GM19467 (cell line): ENCODE measurements at regions not wholly inside any gene's neighbourhood (a gene's known extent, or its start where the extent isn't known, plus 50 kb on each side); places are given as distances from the start of the nearest gene placed in this dataset.

Experiments
- ATAC-seq: cut with Tn5 transposase; IDR thresholded peaks from one replicate; pipeline ENCODE4 v1.9.1; 2021; ENCODE audit warnings: mild to moderate bottlenecking, moderate library complexity; ENCODE audit not compliant: unreplicated experiment

DNA sequence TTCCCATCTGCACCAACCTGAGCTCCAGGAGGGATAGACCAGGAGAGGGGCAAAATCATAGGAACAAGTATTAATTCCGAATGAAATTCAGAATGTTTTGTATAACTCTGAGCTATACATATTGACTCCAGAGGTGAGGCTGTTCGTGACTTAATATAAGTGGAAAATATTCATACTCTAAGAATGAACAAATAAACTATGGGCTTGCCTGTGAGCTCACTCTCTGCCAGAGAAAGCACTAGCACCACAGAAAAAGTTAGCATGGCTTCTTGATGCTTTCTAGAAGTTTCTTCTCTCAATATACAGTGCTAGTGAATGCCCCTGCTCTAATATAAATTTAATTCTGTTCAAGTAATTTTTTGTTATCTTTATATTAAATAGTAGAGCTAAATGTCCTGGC, 1536.4 kb upstream of the FLRT2 start:
- ATAC-seq, result no peak

DNA sequence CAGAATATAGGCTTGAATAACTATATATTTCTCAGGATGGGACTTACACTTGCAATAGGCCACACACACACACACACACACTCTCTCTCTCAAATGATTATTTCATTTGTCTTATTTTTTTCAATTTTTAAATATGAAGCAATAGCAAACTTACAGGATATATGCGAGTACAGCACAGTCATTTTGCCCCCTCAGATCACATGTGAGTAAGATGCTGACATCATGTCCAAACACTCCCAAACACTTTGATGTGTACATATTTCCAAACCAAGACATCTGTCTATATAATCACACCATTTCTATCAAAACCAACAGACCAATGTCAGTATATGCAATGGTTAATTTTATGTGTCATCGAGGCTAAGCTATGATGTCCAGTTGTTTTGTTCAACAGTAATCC, 1535.9 kb upstream of the FLRT2 start:
- no peak for ATAC-seq

DNA sequence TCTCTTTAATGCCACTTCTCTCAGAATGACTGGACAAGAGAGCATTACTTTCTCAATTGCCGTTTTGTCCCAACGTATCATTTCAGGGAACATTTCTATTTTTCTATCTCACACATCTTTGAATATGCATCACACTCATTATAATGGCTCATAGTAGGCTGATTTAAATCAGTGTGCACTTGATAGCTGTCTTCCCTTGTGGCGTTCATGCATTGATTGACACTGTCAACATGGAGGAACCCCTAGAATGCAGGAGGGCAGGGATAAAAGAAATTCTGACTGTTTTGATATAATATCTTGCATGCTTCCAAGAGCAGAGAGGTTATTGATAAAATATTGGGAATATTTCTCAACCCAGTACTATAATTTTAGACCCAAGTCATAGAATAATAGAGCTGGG, 1528.9 kb upstream of the FLRT2 start:
- ATAC-seq, result no peak

DNA sequence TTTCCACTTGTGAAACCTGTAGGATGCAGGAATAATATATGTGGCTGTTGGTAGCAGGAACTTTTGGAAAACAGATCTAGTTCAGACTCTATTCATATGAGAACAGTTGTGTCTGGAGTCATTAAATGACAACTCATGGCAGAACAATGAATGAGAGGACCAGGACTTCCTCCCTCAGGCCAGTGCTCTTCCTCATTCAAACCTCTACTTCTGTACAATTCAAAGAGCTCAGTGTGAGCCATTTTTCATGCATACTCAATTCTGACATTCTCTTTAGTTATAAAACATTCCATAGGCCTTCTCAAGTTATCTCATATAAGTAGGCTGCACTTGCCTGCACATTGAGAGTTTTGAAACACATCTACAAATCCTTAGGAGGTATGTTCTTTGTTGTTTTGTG, 1526.6 kb upstream of the FLRT2 start:
- no peak for ATAC-seq

DNA sequence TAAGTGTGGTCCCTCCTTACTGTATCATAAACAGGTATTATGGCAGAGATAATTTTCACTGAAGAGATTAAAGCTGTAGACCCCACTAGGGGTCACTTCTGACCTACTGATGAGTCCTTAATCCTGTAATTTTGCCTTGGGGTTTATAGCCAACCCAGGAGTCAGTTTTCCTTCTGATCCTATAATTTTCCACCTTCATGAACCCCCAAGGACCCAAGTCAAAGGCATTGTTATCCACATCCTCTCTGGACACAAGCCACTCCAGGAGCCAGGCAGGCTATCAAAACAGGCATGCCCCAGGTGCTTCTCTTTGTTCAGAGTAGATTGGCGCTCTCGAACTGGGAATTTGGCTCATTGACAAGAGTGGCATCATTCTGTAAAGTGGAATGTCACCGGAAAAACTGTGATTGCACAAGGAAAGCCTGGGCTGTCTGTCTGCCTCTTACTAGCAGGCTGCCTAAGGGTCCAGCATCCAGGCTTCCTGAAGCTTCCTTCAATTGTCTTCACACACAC, 1523.2 kb upstream of the FLRT2 start:
- no peak for ATAC-seq

DNA sequence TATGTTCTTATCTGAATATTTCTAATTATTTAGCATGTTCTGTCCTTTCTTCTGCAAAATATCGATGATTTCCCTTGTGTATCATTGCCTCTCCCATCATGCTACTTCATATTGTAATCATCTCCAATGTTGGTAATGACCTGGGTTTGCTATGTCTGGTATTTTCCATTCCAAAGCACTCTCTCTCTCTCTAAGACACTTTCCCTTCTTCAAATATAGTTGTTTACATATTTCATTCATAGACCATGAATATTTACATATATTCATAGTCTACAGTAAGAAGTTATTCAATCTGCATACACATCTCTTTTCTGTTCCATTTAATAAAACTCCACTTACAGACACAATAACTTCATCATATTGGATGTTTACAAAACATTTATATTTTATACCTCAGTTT, 1516.5 kb upstream of the FLRT2 start:
- ATAC-seq, result no peak

DNA sequence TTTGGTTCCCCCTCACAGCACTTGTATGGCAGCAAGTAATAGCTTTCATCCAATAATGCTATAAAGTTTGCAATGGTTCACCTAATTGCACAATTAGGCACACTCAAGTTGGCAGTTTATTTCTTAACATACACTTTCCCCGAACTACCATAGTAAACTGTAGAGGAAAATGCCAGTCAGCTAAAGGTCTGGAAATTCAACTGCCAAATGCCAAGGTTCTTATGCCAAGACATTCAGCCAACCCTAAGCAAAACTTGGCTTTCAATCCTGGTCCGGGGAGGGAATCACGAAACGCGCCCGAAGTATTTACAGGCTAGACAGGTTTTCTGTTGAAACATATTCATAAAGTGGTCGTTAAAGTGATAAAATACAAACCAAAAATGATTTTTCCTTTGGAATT, 1512.4 kb upstream of the FLRT2 start:
- no peak for ATAC-seq

DNA sequence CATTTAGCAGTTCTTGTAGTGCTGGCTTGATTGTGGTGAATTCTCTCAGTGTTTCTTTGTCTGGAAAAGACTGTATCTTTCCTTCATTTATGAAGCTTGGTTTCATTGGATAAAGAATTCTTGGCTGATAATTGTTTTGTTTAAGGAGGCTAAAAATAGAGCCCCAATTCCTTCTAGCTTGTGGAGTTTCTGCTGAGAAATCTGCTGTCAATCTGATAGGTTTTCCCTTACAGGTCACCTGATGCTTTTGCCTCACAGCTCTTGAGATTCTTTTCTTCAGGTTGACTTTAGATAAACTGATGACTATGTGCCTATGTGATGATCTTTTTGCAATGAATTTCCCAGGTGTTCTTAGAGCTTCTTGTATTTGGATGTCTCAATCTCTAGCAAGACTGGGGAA, 1508.5 kb upstream of the FLRT2 start:
- ATAC-seq, result no peak

DNA sequence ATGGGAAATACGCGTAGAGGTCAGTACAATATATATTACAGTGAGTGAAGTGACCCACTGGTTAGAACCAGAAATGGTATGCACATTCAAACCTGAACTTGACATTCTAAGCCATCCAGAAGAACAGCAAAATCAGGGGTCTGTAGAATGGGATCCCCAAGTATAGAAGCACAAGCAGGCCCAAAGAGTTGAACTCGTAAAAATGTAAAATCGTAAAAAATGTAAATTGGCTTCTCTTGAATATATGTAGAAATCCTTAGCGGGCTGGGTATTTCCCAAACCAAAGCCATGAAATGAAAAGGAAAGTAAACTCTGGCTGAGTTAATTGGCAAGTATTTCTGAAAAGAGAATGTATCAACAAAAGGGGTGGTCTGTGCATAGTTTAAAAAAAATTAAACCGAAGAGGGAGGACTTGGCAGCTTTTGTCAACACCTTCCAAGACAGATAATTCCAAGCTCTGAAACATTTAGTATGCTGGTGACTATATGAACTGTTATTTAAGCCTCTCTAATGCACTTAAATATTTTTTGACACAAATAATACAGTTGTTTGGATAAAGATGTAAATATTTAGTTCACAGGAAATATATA, 1505.6 kb upstream of the FLRT2 start:
- ATAC-seq, result no peak

DNA sequence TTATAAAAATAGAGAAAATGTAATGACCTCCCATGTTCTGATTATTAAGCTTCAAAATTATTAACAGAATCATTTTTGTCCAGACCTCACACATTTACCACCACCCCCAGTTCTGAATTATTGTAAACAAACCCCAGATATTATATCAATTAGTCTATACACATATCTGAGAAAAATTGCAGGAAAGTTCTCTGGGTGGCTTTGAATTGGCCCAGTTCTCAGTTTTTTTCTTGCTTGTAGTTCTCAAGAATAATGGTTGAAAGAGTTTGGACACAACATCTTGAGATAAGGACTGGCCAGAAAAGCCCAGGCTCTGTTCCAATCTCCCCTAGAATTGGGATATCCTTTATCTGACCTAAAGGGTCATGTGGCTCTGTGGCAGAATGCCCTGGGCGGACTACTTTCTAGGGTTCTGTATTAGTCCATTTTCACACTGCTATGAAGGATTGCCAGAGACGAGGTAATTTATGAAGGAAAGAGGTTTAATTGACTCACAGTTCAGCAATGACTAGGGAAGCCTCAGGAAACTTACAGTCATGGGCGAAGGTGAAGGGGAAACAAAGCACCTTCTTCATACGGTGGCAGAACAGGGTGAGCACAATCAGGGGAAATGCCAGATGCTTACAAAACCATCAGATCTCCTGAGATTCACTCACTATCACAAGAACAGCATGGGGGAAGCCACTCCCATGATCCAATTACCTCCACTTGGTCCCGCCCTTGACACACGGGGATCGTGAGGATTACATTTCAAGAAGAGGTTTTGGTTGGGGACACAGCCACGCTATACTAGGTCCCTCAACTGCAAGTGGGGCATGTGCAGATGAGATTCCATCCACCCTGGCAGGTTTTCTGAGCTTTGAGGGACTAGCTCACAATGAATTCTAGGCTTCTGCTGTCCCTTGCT, 1504.6 kb upstream of the FLRT2 start:
- ATAC-seq, result no peak

DNA sequence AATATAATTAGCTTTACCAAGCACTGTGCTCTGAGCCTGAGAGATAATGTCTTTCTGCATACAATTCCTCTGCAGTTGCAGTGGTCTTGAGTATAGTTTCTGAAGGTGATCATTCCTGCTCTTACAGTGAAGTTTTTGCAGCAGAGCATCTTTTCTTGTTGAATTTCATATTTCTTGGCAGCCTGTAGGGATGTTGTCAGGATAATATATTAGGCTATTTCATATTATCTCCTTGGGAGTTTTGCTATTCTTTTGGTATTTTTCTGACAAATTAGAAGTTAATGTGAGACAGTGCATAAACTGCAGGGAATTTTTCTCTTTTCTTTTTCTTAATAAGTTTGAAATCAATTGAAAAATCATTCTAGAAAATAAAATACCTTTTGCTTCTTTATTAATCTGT, 1502.6 kb upstream of the FLRT2 start:
- ATAC-seq, result no peak

DNA sequence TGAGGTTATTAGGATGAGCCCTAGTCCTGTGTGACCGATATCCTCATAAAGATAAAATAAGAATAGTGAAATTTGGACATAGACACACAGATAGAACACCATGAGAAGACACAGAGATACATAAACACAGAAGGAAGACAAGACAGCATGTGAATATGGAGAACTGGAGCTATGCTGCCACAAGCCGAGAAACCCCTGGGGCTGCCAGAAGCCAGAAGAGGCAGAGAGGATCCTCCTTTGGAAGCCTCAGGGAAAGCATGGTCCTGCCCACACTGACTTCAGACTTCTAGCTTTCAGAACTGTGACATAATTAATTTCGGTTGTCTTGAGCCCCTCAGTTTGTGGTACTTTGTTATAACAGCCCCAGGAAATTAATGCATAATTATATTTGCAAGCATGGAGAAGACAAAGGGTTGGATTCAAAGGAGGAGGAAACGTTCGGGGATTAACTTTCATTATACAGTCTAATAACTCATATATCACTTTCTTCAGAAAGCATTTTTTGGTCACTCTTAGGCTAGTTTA, 1501.8 kb upstream of the FLRT2 start:
- no peak for ATAC-seq

DNA sequence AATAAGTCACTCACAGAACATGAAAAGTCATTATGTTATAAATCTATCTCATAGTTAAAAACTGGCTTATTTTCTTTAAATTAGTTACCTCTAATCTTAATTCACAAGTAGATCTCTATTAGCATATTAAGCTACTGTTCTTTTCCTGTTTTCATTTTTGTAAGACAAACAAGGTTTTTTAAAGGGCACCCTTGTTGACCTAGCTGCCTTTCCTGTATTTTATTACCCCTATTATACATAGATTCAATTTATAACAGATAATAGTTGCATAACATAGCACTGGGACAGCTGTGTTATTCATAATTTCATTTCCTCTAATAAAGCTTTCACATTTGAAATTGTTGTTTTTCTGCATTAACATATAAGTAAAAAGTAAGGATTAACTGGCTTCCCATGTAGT, 1500.7 kb upstream of the FLRT2 start:
- ATAC-seq, result no peak

DNA sequence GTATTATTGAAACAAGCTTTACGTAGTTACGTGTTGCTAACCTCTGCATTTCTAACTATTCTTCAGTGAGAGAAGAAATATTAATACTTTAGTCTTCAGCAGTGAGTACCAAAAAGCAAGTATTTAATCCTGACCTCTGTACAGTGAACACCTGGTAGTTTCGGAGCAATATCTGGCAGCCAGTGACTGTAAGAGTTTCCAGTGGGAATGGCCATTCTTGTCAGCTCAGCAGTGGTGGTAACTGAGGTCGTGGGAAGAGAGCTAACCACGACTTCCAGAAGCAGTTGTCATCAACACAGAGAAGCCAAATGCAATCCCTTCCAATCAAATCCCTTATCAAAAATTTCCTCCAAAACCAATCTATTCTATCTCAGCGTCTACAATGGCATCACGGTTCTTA, 1500.2 kb upstream of the FLRT2 start:
- ATAC-seq, result no peak

DNA sequence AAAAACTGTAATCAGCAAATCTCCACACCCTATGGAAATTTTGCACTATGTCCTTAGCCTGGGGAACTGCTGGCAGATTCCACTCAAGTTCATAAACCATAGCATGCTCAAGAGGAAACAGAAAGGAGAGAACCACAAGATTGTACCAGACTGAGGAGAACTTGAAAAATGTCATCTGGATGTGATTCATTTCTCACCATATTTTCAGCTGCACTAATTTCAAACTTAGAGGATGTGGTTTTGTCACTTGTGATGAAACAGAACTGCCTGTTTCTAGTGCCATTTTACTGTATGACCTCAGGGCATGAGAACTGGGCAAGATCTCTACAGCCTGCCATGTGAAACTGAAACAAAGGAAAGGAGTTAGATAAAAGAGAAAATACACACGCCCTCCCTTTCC, 1493.1 kb upstream of the FLRT2 start:
- ATAC-seq, result no peak

DNA sequence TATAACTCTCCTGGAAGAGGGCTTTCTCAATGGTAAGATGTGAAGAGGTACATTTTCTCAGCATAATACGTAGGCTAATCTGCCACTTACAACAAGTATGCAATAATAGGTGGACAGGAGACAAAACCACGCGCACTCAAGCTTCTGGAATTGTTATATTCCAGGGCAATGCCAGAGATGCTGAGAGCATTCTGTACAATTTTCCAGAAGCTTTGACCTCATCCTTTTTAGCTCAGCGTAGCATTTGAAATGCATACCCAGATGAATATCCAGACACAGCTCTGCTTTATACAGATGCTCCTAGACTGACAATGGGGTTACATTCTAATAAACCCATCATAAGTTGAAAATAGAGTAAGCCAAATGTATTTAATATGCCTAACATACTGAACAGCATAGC, 1492.4 kb upstream of the FLRT2 start:
- no peak for ATAC-seq

DNA sequence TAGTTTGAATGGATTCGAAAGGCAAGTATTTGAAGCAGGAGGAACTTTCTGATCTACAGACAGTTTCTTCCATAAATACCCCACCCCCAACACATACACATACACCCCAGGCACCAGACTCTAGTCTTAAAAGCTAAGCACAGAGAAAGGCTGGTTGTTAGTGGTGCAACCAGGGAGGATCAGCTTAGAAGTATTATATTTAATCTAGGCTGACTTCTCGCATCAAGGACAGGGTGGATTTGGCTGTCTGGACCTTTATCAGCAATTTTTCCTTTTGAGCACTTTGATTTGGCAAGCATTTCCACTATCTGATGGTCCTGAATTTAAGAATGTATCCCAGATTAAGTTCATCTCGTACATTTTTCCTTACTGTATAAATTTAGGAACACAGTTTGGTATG, 1489.8 kb upstream of the FLRT2 start:
- ATAC-seq, result no peak

DNA sequence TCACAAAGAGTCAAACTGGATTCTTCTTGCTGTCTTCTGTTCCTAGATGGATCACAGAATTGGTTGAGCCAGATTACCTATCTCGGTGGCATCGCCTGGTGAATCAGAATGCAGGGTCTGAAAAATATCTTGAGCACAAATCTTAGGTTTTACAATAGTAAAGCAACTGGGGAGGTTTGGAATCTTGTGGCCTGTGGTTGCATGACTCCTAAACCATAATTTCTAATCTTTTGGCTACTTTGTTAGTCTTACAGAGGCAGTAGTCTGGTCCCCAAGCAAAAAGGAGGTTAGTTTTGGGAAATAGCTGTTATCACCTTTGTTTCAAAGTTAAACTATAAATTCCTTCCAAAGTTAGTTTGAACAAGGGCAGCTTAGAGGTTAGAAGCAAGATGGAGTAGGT, 1488.5 kb upstream of the FLRT2 start:
- no peak for ATAC-seq

DNA sequence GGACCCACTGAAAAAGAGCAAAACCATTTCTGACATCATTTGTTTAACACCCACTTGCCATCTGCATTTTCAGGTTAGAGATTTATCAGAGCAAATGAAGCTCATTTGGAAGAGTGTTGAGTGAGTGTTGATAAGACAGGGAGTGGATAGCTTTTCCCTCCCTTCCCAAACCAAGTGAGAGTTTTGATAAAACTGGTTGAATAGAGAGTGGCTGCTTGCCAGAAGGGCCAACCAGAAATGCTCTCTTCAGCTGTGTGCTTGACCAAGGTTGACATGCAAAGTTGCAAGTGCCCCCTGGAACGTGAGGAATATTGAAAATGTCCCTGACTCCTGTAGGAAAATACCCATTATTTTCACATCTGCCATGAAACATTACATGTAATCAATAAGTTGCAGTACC, 1487.0 kb upstream of the FLRT2 start:
- no peak for ATAC-seq

DNA sequence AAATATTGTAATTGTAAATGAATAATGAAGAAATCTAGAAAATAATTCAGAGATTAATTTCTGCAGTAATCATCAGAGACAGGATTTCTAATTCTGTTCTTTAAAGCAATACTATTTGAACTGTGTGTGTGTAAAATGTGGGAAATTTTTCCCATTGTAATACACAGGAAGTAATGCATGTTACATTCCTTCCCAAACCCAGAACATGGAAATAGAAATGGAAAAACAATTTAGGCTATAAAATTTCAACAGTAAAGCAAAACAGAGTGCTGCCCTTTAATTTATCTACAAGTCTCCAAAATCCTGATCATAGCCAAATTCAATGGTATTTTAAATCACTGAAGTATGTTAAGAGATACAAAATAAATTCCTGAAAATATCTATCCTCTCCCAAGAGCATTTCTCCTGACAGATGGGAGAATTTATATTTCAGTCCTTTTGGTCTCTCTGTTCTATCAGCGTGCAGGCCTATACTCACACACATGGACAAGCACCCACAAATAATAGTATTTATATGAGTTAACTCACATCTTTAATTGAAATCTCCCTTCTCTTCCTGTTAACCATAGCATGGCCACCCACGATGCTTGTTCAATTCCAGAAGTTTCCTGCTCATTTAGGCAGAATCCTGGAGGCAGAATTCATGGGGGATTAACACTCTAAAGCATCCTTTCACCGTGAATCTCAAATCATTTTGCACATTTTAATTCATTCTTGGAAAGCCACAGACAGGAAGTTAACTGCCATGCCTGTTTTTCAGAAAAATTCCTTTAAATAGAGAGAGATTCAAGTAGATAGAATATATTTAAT, 1465.4 kb upstream of the FLRT2 start:
- no peak for ATAC-seq

DNA sequence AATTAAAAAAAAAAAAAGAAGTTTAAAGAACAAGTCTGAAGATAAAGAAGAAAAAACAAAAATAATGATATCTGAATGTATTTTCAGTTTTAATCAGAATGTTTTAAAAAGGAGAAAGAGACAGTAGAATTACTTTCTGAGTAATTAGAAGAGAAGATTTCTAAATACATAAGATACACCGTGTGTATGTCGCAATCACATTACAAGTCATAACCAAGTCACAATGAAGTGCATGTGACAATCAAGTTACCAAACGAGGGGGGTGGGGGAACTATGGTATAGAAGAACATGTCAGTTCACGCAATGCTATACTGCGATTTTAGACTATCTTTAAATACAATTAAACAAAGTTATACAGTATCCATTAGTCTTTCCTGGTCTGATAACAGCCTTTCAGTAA, 1464.1 kb upstream of the FLRT2 start:
- ATAC-seq, result no peak
